Coronary artery (tissue), 2 donors: ENCODE measurements at regions not wholly inside any gene's neighbourhood (a gene's known extent, or its start where the extent isn't known, plus 50 kb on each side); places are given as distances from the start of the nearest gene placed in this dataset.

Experiments
- DNase-seq: peaks from one replicate; pipeline ENCODE4 v3.0.0-alpha.2; 2017; ENCODE audit warnings: low spot score
- H3K27ac ChIP-seq, 2 donors: fragments of 200-600 bp; sonication (generic); one replicate each; pipeline ENCODE4 v1.5.1; 2016 to 2019
- H3K4me3 ChIP-seq: fragments of 200-600 bp; sonication (generic); 2 replicates; pipeline ENCODE4 v1.5.1; 2016; ENCODE audit warnings: mild to moderate bottlenecking, moderate library complexity
- CTCF ChIP-seq: fragments of 200-600 bp; sonication (generic); IDR thresholded peaks from one replicate; pipeline ENCODE4 v1.5.1; 2019; ENCODE audit warnings: antibody characterized with exemption

GRCh38 chr2:187261705-187262104 lies 186.3 kb downstream of the CALCRL start:
- H3K4me3 ChIP-seq: no peak overlapping the region
- TF ChIP-seq CTCF: no peak
- H3K27ac ChIP-seq: no peak overlapping the region
- no peak for DNase-seq

- no peak for DNase-seq
These were observed 196.0 kb downstream of the CALCRL start for GRCh38 chr2:187252063-187252462.

GRCh38 chr2:187250137-187250536 lies 197.9 kb downstream of the CALCRL start:
- no peak for TF ChIP-seq CTCF
- no peak for DNase-seq
- Histone ChIP-seq H3K27ac (no peak overlapping the region), H3K4me3 (no peak overlapping the region)

More at GRCh38 chr2:187252063-187252462, 196.0 kb downstream of the CALCRL start:
- no peak overlapping the region for H3K4me3 ChIP-seq
- H3K27ac ChIP-seq: no peak overlapping the region
- TF ChIP-seq CTCF: no peak

GRCh38 chr2:187233811-187234210 lies 214.2 kb downstream of the CALCRL start:
- no peak overlapping the region for H3K27ac ChIP-seq
- H3K4me3 ChIP-seq: no peak overlapping the region
- no peak for DNase-seq
- TF ChIP-seq CTCF: no peak

GRCh38 chr2:187232749-187233148 lies 215.3 kb downstream of the CALCRL start:
- TF ChIP-seq CTCF: no peak
- DNase-seq: no peak

GRCh38 chr2:187230088-187230487 lies 218.0 kb downstream of the CALCRL start:
- no peak for TF ChIP-seq CTCF
- DNase-seq: no peak
- Histone ChIP-seq H3K4me3 (no peak overlapping the region), H3K27ac (no peak overlapping the region)

More at GRCh38 chr2:187232749-187233148, 215.3 kb downstream of the CALCRL start:
- H3K27ac ChIP-seq: no peak overlapping the region
- no peak overlapping the region for H3K4me3 ChIP-seq

- no peak for DNase-seq
These were observed 219.1 kb downstream of the CALCRL start for GRCh38 chr2:187228986-187229385.

More at GRCh38 chr2:187228986-187229385, 219.1 kb downstream of the CALCRL start:
- no peak overlapping the region for H3K4me3 ChIP-seq
- no peak for TF ChIP-seq CTCF
- H3K27ac ChIP-seq: no peak overlapping the region
